ENCODE measurements at regions not wholly inside any gene's neighbourhood (a gene's known extent, or its start where the extent isn't known, plus 50 kb on each side); places are given as distances from the start of the nearest gene placed in this dataset.

GRCh38 chr3:34929036-34929435, 710.3 kb upstream of the ARPP21 start:
- no peak for DNase-seq (ENCODE audit: low read depth in 2 of 3, low spot score in 1 of 3)

- DNase-seq (ENCODE audit: low read depth in 2 of 3, low spot score in 1 of 3), result no peak
Measured at GRCh38 chr3:34934660-34935059, 704.7 kb upstream of the ARPP21 start.

- DNase-seq (ENCODE audit: low read depth in 2 of 3, low spot score in 1 of 3), result no peak
Measured at GRCh38 chr3:34938784-34939183, 700.5 kb upstream of the ARPP21 start.

GRCh38 chr3:34942256-34942655, 697.1 kb upstream of the ARPP21 start:
- no peak for DNase-seq (ENCODE audit: low read depth in 2 of 3, low spot score in 1 of 3)

GRCh38 chr3:34947834-34948233, 691.5 kb upstream of the ARPP21 start:
- DNase-seq (ENCODE audit: low read depth in 2 of 3, low spot score in 1 of 3), result no peak

GRCh38 chr3:34948517-34948916, 690.8 kb upstream of the ARPP21 start:
- DNase-seq (ENCODE audit: low read depth in 2 of 3, low spot score in 1 of 3), result no peak

- no peak for DNase-seq (ENCODE audit: low read depth in 2 of 3, low spot score in 1 of 3)
Measured at GRCh38 chr3:34955680-34956079, 683.6 kb upstream of the ARPP21 start.

DNA sequence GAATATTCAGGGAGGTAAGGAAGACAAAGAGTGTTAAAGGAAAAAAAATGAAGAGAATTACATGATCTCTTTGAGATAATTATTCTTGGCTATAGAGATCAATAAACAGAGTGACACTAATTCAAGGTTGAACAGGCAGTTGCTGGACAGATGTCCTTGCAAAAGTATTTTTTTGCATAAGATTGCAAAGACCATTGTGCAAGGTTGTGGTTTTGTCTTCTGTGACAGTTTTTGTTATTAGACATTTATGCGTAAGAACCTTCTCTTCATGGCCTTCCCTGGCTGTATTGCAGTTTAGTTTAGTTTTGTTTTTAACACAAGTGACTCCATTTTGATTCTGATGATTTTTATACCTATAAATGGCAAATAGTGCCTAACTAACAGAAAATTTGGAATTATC, 682.8 kb upstream of the ARPP21 start:
- no peak for DNase-seq (ENCODE audit: low read depth in 2 of 3, low spot score in 1 of 3)

- no peak for DNase-seq (ENCODE audit: low read depth in 2 of 3, low spot score in 1 of 3)
Measured at GRCh38 chr3:34957677-34958076, 681.6 kb upstream of the ARPP21 start.

DNA sequence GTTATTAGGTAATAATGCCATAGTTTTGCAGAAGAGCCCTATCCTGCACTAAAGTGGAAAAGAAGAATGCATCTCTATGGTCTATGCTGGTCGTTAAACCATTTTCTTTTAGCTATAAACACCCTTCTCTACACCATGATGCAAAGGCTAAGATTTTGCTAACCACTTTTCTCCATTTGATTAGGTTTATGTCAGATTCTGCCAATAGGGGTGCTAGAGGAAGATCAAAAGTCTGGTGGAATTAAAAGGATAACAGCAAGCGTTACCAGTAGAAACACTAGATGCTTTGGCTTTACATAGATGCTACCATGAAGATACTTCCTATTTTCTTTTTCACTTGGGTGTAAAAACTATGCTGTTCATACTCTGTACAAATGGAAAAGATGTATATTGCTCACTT, 669.8 kb upstream of the ARPP21 start:
- DNase-seq (ENCODE audit: low read depth in 2 of 3, low spot score in 1 of 3), result no peak

- DNase-seq (ENCODE audit: low read depth in 2 of 3, low spot score in 1 of 3), result no peak
Measured at GRCh38 chr3:34972481-34972880, 666.8 kb upstream of the ARPP21 start.

DNA sequence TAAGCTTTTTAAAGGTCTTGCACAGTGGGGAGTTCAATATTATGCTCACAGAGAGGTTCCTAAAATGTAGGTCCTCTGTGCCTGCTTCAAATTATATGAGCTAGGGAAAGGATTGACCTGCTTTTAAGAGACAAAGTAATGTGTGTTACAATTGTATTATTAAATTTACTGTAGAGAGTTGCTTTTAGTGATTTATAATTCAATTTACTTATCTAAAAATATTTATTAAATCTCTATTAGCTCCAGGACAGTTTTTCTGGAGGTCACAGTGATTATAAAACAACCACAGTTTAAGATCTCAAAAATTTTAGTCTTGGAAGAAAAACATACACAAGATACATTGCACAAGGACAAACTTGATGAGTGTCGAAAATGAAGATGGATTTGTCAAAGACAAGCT, 665.7 kb upstream of the ARPP21 start:
- no peak for DNase-seq (ENCODE audit: low read depth in 2 of 3, low spot score in 1 of 3)

GRCh38 chr3:34983631-34984030, 655.7 kb upstream of the ARPP21 start:
- DNase-seq (ENCODE audit: low read depth in 2 of 3, low spot score in 1 of 3), result no peak

GRCh38 chr3:34988296-34988695, 651.0 kb upstream of the ARPP21 start:
- DNase-seq (ENCODE audit: low read depth in 2 of 3, low spot score in 1 of 3), result no peak

- no peak for DNase-seq (ENCODE audit: low read depth in 2 of 3, low spot score in 1 of 3)
Measured at GRCh38 chr3:34995796-34996430, 643.4 kb upstream of the ARPP21 start.

DNA sequence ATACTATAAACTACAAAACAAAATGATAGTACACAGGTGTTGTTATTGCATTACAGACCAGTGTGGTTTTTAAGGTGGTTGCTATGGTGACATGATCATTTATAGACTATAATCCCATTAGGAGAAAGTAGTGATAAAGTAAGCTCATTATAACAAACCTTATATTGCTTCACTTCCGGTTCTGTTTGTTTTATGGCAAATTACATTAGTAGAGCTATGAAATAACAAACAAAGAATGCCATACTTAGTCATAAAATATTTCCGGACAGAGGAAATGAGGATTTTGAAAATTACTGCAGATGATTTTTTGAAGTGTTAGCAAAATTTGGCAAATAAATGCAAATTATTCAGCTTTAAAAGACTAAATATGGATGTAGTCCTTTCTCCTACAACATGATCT, 640.4 kb upstream of the ARPP21 start:
- DNase-seq (ENCODE audit: low read depth in 2 of 3, low spot score in 1 of 3), result no peak

DNA sequence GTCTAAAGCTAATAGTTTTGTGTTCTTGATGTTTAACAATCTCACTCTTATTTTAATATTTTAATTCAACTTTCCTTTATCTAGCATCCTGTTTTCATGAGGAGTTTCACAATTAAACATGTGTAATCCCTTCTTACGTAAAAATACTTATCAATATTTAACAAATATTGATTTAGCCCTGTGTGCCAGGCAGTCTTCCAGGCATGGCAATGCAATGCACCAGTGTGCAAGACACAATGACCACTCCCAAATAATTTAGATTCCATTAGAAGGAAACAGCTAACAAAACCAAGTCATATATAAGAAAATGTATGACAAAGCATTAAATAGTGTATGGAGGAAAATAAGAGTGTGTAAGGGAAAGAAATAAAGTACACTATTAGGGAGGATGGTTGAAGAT, 627.1 kb upstream of the ARPP21 start:
- DNase-seq (ENCODE audit: low read depth in 2 of 3, low spot score in 1 of 3), result no peak

DNA sequence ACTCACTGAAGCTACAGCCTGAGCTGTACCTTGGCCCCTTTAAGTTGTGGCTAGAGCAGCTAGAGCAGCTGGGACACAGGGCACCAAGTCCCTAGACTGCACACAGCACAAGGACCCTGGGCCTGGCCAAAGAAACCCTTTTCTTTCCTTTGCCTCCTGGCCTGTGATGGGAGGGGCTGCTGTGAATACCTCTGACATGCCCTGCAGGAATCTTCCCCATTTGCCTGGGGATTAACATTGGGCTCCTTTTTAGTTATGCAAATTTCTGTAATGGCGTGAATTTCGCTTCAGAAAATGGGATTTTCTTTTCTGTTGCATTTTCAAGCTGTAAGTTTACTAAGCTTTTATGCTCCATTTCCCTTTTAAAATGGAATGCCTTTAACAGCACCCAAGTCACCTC, 611.2 kb upstream of the ARPP21 start:
- no peak for DNase-seq (ENCODE audit: low read depth in 2 of 3, low spot score in 1 of 3)

- no peak for DNase-seq (ENCODE audit: low read depth in 2 of 3, low spot score in 1 of 3)
Measured at GRCh38 chr3:35042210-35042991, 596.9 kb upstream of the ARPP21 start.

DNA sequence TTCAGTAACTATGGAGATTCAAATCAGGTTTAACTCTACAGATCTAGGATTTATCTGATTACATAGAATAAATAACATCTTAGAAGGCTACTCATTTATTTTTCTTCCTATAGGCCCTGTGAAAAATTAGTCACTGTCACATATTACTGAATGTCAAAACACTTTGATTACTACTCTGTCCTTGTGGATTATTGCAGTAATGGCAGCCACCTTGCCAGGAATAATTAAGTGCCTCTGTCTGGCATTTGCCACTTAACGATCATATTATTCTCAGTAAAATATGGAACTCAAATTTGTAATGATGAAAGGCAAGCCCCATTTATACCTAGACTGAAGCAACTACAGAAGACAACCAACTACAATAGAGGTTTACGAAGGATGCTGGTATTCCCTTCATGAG, 596.3 kb upstream of the ARPP21 start:
- no peak for DNase-seq (ENCODE audit: low read depth in 2 of 3, low spot score in 1 of 3)

DNA sequence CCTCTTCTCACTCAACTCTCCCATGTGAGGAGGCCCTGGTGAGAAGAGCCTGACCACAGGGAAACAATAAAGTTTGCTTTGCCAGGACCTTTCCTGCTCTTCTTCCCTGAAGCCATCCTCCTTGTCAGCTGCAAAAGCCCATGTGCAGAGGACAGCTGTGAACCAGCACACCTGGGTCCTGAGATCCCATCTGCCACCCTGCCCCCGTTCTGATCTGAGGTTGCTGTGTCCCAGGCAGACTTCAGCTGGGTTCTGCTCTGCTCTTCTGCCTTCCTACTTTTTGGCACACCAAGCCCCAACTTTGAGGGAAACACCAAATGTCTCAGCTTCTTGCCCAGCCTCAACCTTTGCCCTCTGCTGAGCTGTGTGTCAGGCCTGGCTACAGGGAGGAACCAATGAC, 595.1 kb upstream of the ARPP21 start:
- no peak for DNase-seq (ENCODE audit: low read depth in 2 of 3, low spot score in 1 of 3)

DNA sequence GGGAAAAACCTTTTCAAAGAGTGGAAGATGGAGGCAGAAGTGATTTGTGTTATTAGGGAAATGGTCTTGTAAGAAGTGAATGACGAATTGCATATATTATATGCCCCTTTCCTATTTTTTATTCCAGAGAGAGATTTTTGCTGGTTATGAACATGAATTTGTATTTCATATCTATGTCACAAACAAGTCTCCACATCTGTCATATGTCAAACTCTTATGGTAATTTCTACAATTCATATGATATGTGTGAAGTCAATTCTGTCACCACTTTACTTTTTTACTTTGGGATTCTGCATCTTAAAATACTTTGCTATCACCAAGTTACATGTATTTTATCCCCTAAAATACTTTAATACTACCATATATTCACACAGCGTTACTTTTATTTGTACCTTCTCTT, 594.2 kb upstream of the ARPP21 start:
- no peak for DNase-seq (ENCODE audit: low read depth in 2 of 3, low spot score in 1 of 3)

DNA sequence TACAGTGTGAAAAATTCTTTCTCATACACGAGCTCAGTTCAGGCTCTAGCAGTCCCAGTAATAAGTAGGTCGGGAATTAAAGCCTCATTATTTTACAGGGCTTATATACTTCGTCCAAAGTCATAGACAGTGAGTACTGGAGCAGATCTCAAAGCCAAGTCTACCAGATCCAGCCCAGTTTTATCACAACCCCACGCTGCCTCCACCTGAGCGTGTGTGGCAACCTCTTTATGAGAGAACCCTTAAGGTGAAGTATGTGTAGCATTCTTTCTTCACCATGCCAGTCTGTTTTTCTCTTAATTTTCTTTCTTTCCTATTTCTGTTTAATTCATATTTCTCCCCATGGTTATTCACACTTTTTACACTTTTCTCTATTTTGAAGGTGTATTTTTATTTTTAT, 574.6 kb upstream of the ARPP21 start:
- no peak for DNase-seq (ENCODE audit: low read depth in 2 of 3, low spot score in 1 of 3)

Measured in stimulated activated CD4-positive, alpha-beta T cell treated with anti-CD3 and anti-CD28 coated beads, Interleukin-12 subunit alpha, Interleukin-12 subunit beta, amount 100 ng/mL, for 48 hours (primary cell).